PC-9 (cell line): ENCODE measurements at regions not wholly inside any gene's neighbourhood (a gene's known extent, or its start where the extent isn't known, plus 50 kb on each side); places are given as distances from the start of the nearest gene placed in this dataset.
A peak's percentile ranks its signal among the peaks of the same experiment; 100 is the strongest.

ENCODE experiments used
- BruUV-seq: library from RNA; stranded (reverse); fragments of 400-500 nt; replicated peaks from 2 replicates; lab custom pipeline; 2021; lab: Mats Ljungman, UMichigan
- CTCF ChIA-PET: fragments of 300-600 bp; sonication (Branson Sonifier 250); formaldehyde crosslinking; loops from one replicate; lab custom pipeline; 2022; ENCODE audit warnings: antibody characterized with exemption; lab: Charles Lee
- POLR2A ChIA-PET: fragments of 300-600 bp; sonication (Branson Sonifier 250); formaldehyde crosslinking; loops from one replicate; lab custom pipeline; 2022; ENCODE audit warnings: antibody characterized with exemption; ENCODE audit not compliant: unreplicated experiment; lab: Charles Lee
- DNase-seq, 2 experiments: peaks; one replicate each; pipeline versions ENCODE4 v3.0.0 to v3.0.0-alpha.2; 2015 to 2022; ENCODE audit warnings: mixed read lengths in 1 of 2
- H2AFZ ChIP-seq: fragments of 200-600 bp; sonication (generic); 2 replicates; pipeline ENCODE4 v1.8.1; 2017; ENCODE audit warnings: antibody characterized with exemption
- H3F3A ChIP-seq: fragments of 200-600 bp; sonication (generic); 2 replicates; pipeline ENCODE4 v1.8.1; 2017; ENCODE audit warnings: antibody characterized with exemption, mild to moderate bottlenecking, low read depth; ENCODE audit not compliant: insufficient read depth
- H3K27ac ChIP-seq: fragments of 200-600 bp; sonication (generic); 2 replicates; pipeline ENCODE4 v1.6.1; 2016; ENCODE audit warnings: mixed run types
- H3K27me3 ChIP-seq: fragments of 200-600 bp; sonication (generic); 2 replicates; pipeline ENCODE4 v1.6.1; 2016; ENCODE audit warnings: low read depth, mixed run types; ENCODE audit not compliant: insufficient read depth
- H3K36me3 ChIP-seq: fragments of 200-600 bp; sonication (generic); 2 replicates; pipeline ENCODE4 v1.6.1; 2016; ENCODE audit warnings: low read depth, mixed run types
- H3K4me1 ChIP-seq: fragments of 200-600 bp; sonication (generic); replicated peaks from 2 replicates; pipeline ENCODE4 v1.6.1; 2016; ENCODE audit warnings: mixed run types; ENCODE audit not compliant: insufficient read depth
- H3K4me2 ChIP-seq: fragments of 200-600 bp; sonication (generic); 2 replicates; pipeline ENCODE4 v1.6.1; 2017; ENCODE audit warnings: mixed run types
- H3K4me3 ChIP-seq: fragments of 200-600 bp; sonication (generic); 2 replicates; pipeline ENCODE4 v1.6.1; 2016; ENCODE audit warnings: mixed run types
- H3K79me2 ChIP-seq: fragments of 200-600 bp; sonication (generic); 2 replicates; pipeline ENCODE4 v1.6.1; 2017; ENCODE audit warnings: low read depth, mixed run types
- H3K9me2 ChIP-seq: fragments of 200-600 bp; sonication (generic); 2 replicates; pipeline ENCODE4 v1.8.1; 2017; ENCODE audit warnings: mild to moderate bottlenecking; ENCODE audit not compliant: insufficient read depth
- H3K9me3 ChIP-seq: fragments of 200-600 bp; sonication (generic); 2 replicates; pipeline ENCODE4 v1.8.1; 2016; ENCODE audit warnings: low read depth; ENCODE audit not compliant: insufficient read depth
- H4K20me1 ChIP-seq: fragments of 200-600 bp; sonication (generic); 2 replicates; pipeline ENCODE4 v1.8.1; 2017; ENCODE audit not compliant: insufficient read depth
- CTCF ChIP-seq: fragments of 200-600 bp; sonication (generic); conservative IDR thresholded peaks from 2 replicates; pipeline ENCODE4 v1.6.1; 2017; ENCODE audit warnings: mixed run types, antibody characterized with exemption, mild to moderate bottlenecking, moderate library complexity
- EZH2 ChIP-seq: fragments of 200-600 bp; sonication (generic); IDR thresholded peaks from 2 replicates; pipeline ENCODE4 v1.8.0; 2017; ENCODE audit warnings: antibody characterized with exemption, low read depth
- intact Hi-C: fragments of 100-400 bp; cut with micrococcal nuclease; formaldehyde crosslinking; loops from one replicate; pipeline ENCODE4 v1.10.0; 2022; ENCODE audit not compliant: unreplicated experiment

- Histone ChIP-seq H3K4me2 (no peak overlapping the region), H3K4me3 (no peak overlapping the region), H3K4me1 (no peaks in the 10 kb centered on the region), H3K9me3 (no peaks in the 10 kb centered on the region), H2AFZ (no peak overlapping the region), H3K27me3 (no peaks in the 10 kb centered on the region), H3K36me3 (no peaks in the 10 kb centered on the region), H3K27ac (no peak overlapping the region), H3K9me2 (no peaks in the 10 kb centered on the region), H3K79me2 (no peaks in the 10 kb centered on the region), H4K20me1 (no peaks in the 10 kb centered on the region), H3F3A (no peaks in the 10 kb centered on the region)
- BruUV-seq, result no TSS peak
- no peak for TF ChIP-seq CTCF
- no peak for TF ChIP-seq EZH2
- no peak for DNase-seq
- POLR2A ChIA-PET, result no interaction called here
- CTCF ChIA-PET, result no interaction called here
- intact Hi-C loops, result no loop called here
These were observed 1137.8 kb downstream of the HACE1 start for GRCh38 chr6:103721923-103722322.

DNA sequence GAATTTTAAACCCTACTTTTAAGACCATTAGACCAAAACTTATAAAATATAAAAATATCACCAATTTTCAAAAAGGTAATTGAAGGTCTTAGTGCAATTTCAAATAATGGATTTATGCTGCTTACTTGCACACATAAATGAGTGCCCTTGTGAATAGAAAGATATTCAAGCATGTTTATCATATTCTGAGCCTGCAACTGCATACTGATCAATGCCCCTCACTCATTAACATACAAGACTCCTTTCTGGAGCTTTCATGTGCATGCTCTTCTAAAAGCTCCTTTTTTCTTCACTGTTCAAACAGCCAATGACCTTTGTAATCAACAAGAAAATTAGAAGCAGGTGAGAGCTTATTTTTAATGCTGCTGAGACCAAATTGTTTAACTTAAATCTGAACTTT lies 1139.3 kb downstream of the HACE1 start:
- no peaks in the 10 kb centered on the region for H3K79me2 ChIP-seq
- CTCF ChIA-PET, result no interaction called here

GRCh38 chr6:103719545-103719944 lies 1140.2 kb downstream of the HACE1 start:
- Histone ChIP-seq H3K27ac (no peak overlapping the region), H3K9me2 (no peaks in the 10 kb centered on the region), H3K27me3 (no peaks in the 10 kb centered on the region), H2AFZ (no peak overlapping the region), H3K79me2 (no peaks in the 10 kb centered on the region), H3F3A (no peaks in the 10 kb centered on the region), H4K20me1 (no peaks in the 10 kb centered on the region), H3K4me2 (no peak overlapping the region), H3K4me1 (no peaks in the 10 kb centered on the region), H3K9me3 (no peaks in the 10 kb centered on the region), H3K36me3 (no peaks in the 10 kb centered on the region), H3K4me3 (no peak overlapping the region)
- ChIA-PET CTCF (no interaction called here), POLR2A (no interaction called here)
- BruUV-seq, result no TSS peak
- TF ChIP-seq EZH2, result no peak
- TF ChIP-seq CTCF, result no peak
- intact Hi-C loops, result no loop called here
- no peak for DNase-seq

More for the DNA sequence above, 1139.3 kb downstream of the HACE1 start:
- POLR2A ChIA-PET, result interaction anchor here (0.6 kb wide), 1 partner anchor 930 kb away, joined by 6 read pairs; no protein-coding TSS in a partner anchor
- Histone ChIP-seq H3K4me1 (no peaks in the 10 kb centered on the region), H3K9me2 (no peaks in the 10 kb centered on the region), H3K4me2 (no peak overlapping the region), H3K27ac (no peak overlapping the region), H3F3A (no peaks in the 10 kb centered on the region), H2AFZ (0 out of 2 replicates have a peak overlapping the region, but pooled peaks have one; percentile 9), H4K20me1 (no peaks in the 10 kb centered on the region), H3K9me3 (no peaks in the 10 kb centered on the region), H3K4me3 (no peak overlapping the region), H3K36me3 (no peaks in the 10 kb centered on the region), H3K27me3 (no peaks in the 10 kb centered on the region)
- BruUV-seq, result no TSS peak
- no peak for DNase-seq
- intact Hi-C loops, result no loop called here
- TF ChIP-seq EZH2 (no peak), CTCF (no peak)
